Liver (tissue), 3 donors: ENCODE measurements at regions not wholly inside any gene's neighbourhood (a gene's known extent, or its start where the extent isn't known, plus 50 kb on each side); places are given as distances from the start of the nearest gene placed in this dataset.

Experiments
- CTCF ChIP-seq: fragments of 150-350 bp; IDR thresholded peaks from 2 replicates; pipeline ENCODE4 v1.5.1; 2017; ENCODE audit warnings: improper control_type of control experiment, low read depth, low read length; ENCODE audit not compliant: missing input control
- EGR1 ChIP-seq, 2 donors: IDR thresholded peaks; 2 replicates each; pipeline ENCODE4 v1.6.1; 2016 to 2018; ENCODE audit warnings: antibody characterized with exemption in 2 of 2, low read depth in 2 of 2
- FOXA1 ChIP-seq: IDR thresholded peaks from 2 replicates; pipeline ENCODE4 v1.6.1; 2016; ENCODE audit warnings: antibody characterized with exemption
- JUND ChIP-seq, 2 donors: IDR thresholded peaks; 2 replicates each; pipeline ENCODE4 v1.6.1; 2016; ENCODE audit warnings: antibody characterized with exemption in 2 of 2
- RAD21 ChIP-seq, 2 donors: IDR thresholded peaks; 2 replicates each; pipeline ENCODE4 v1.6.1; 2016; ENCODE audit warnings: antibody characterized with exemption in 2 of 2, mild to moderate bottlenecking in 2 of 2
- REST ChIP-seq: IDR thresholded peaks from 2 replicates; pipeline ENCODE4 v1.6.1; 2016; ENCODE audit warnings: antibody characterized with exemption, mild to moderate bottlenecking
- SP1 ChIP-seq: IDR thresholded peaks from 2 replicates; pipeline ENCODE4 v1.6.1; 2018; ENCODE audit warnings: antibody characterized with exemption, mild to moderate bottlenecking
- ZBTB33 ChIP-seq: IDR thresholded peaks from 2 replicates; pipeline ENCODE4 v1.6.1; 2016; ENCODE audit warnings: antibody characterized with exemption
- TF ChIP-seq, protein P1 (sequence below): IDR thresholded peaks from 2 replicates; pipeline ENCODE4 v1.6.1; 2016; ENCODE audit warnings: antibody characterized with exemption
- TF ChIP-seq, protein P2 (sequence below): IDR thresholded peaks from 2 replicates; pipeline ENCODE4 v1.6.1; 2016; ENCODE audit warnings: antibody characterized with exemption
- donor health status: healthy.
- donor health status: healthy.

GRCh38 chr7:91551377-91552175 is 287.3 kb downstream of the FZD1 start:
- TF ChIP-seq CTCF = no peak
- no peak for TF ChIP-seq SP1
- no peak for TF ChIP-seq RAD21 (IDR thresholded peaks at IDR 0.05)
- TF ChIP-seq JUND (IDR thresholded peaks at IDR 0.05) = no peak
- no peak for TF ChIP-seq EGR1 (IDR thresholded peaks at IDR 0.05; ENCODE audit: low read depth in 2 of 2)
- TF ChIP-seq ZBTB33 = no peak
- TF ChIP-seq REST = no peak
- no peak for TF ChIP-seq FOXA1
- TF ChIP-seq, protein P1, sequence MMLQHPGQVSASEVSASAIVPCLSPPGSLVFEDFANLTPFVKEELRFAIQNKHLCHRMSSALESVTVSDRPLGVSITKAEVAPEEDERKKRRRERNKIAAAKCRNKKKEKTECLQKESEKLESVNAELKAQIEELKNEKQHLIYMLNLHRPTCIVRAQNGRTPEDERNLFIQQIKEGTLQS = no peak
- TF ChIP-seq, protein P2, sequence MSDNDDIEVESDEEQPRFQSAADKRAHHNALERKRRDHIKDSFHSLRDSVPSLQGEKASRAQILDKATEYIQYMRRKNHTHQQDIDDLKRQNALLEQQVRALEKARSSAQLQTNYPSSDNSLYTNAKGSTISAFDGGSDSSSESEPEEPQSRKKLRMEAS = no peak
